BE2C (cell line): ENCODE measurements at regions not wholly inside any gene's neighbourhood (a gene's known extent, or its start where the extent isn't known, plus 50 kb on each side); places are given as distances from the start of the nearest gene placed in this dataset.
"Not testable (repeated sequence)": the region's sequence is repeated elsewhere in the genome, so short reads cannot be mapped to it uniquely, and the experiment has no call there.

Experiments
- DNase-seq: peaks from one replicate; pipeline ENCODE4 v3.0.0-alpha.2; 2020
- H3K27me3 ChIP-seq: fragments of 250-450 bp; sonication (Bioruptor Pico); 2 replicates; pipeline ENCODE4 v1.5.1; 2020; ENCODE audit warnings: mild to moderate bottlenecking
- H3K36me3 ChIP-seq: fragments of 250-450 bp; sonication (Bioruptor Pico); 2 replicates; pipeline ENCODE4 v1.5.1; 2020; ENCODE audit warnings: mild to moderate bottlenecking
- H3K4me1 ChIP-seq: fragments of 250-450 bp; sonication (Bioruptor Pico); 2 replicates; pipeline ENCODE4 v1.5.1; 2020
- H3K4me3 ChIP-seq: 2 replicates; pipeline ENCODE4 v1.5.1; 2011; ENCODE audit warnings: low read depth, low read length
- H3K9me3 ChIP-seq: fragments of 250-450 bp; sonication (Bioruptor Pico); 2 replicates; pipeline ENCODE4 v1.5.1; 2020
- TF ChIP-seq, protein P1 (sequence below): IDR thresholded peaks from 2 replicates; pipeline ENCODE4 v1.5.1; 2012; ENCODE audit warnings: mild to moderate bottlenecking, low read depth, low read length

- no peak for DNase-seq
- H3K36me3 ChIP-seq = no peaks in the 10 kb centered on the region
- H3K9me3 ChIP-seq = no peaks in the 10 kb centered on the region
- H3K4me3 ChIP-seq = no peak overlapping the region
- TF ChIP-seq, protein P1, sequence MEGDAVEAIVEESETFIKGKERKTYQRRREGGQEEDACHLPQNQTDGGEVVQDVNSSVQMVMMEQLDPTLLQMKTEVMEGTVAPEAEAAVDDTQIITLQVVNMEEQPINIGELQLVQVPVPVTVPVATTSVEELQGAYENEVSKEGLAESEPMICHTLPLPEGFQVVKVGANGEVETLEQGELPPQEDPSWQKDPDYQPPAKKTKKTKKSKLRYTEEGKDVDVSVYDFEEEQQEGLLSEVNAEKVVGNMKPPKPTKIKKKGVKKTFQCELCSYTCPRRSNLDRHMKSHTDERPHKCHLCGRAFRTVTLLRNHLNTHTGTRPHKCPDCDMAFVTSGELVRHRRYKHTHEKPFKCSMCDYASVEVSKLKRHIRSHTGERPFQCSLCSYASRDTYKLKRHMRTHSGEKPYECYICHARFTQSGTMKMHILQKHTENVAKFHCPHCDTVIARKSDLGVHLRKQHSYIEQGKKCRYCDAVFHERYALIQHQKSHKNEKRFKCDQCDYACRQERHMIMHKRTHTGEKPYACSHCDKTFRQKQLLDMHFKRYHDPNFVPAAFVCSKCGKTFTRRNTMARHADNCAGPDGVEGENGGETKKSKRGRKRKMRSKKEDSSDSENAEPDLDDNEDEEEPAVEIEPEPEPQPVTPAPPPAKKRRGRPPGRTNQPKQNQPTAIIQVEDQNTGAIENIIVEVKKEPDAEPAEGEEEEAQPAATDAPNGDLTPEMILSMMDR = no peak
- no peaks in the 10 kb centered on the region for H3K27me3 ChIP-seq
- H3K4me1 ChIP-seq = no peaks in the 10 kb centered on the region
Observed at GRCh38 chr2:95670167-95670566, 78.4 kb downstream of the TRIM43 start.

DNA sequence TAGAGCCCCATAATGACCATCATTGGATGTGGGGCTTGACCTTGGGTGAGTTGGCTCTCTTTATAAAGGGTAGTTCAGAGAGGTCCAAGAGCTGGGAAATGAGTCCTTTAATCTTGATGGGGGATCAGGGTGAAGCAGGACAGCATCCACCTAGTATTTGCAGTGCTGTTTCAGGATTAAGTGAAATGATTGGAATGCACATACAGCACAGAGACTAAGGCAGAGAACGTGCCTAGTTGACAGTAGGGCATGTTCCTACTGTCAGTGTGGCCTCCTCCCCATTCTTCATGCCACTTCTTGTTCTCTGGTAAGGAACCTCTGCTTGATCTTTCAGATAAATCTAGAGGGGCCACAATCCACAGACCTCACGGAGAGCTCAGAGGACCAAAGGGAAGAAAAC is 78.9 kb downstream of the TRIM43 start:
- Histone ChIP-seq H3K27me3 (no peaks in the 10 kb centered on the region), H3K4me3 (no peak overlapping the region), H3K36me3 (no peaks in the 10 kb centered on the region), H3K9me3 (no peaks in the 10 kb centered on the region), H3K4me1 (no peaks in the 10 kb centered on the region)
- DNase-seq = no peak
- TF ChIP-seq, protein P1 = no peak

- H3K4me3 ChIP-seq, H3K36me3 ChIP-seq, DNase-seq, H3K27me3 ChIP-seq, H3K9me3 ChIP-seq, H3K4me1 ChIP-seq: not testable (repeated sequence)
Observed at GRCh38 chr2:95671171-95671570, 79.4 kb downstream of the TRIM43 start.

DNA sequence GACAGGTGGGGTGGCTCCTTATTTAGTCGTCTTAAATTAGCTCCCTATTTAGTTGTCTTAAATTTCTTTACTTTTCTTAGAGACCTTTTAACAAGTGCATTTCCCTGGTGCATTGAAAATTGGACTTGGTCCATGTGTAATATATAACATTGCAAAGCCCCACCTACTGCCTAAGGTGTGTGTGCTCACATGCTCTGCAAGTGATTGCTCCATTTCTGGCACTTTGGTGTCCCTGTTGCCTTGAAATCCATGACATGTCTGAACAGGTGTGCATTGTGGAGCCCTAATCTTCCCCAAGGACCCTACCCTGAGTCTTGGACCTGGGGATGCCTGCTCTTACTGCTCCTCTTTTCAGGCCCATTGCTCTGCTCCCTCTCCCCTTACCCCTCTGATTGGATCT is 80.2 kb downstream of the TRIM43 start:
- DNase-seq, H3K9me3 ChIP-seq, H3K4me1 ChIP-seq, H3K36me3 ChIP-seq, H3K4me3 ChIP-seq, H3K27me3 ChIP-seq: not testable (repeated sequence)

DNA sequence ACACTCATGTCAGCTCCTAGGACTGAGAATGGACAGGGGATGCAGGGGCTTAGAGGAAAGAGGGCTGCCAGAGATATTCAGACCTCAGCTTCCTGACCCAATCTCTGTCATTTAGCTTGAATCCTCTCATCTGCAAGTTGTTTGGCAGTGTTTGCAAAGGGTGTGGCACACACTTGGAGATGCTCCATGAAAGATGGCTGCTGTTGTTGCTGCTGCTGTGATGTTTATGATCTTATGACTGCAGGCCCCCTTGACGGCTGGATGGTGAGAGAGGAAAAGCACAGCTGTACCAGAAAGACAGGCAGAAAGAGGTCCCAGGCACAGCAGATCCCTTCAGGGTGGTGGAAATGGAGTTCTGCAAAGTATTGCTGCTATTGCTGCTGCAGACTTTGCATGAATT is 80.7 kb downstream of the TRIM43 start:
- H3K36me3 ChIP-seq, H3K4me3 ChIP-seq, DNase-seq, H3K4me1 ChIP-seq, H3K9me3 ChIP-seq, H3K27me3 ChIP-seq: not testable (repeated sequence)

- Histone ChIP-seq H3K36me3 (no peaks in the 10 kb centered on the region), H3K4me1 (no peaks in the 10 kb centered on the region), H3K4me3 (no peak overlapping the region), H3K9me3 (no peaks in the 10 kb centered on the region), H3K27me3 (no peaks in the 10 kb centered on the region)
- TF ChIP-seq, protein P1 = no peak
- no peak for DNase-seq
Observed at GRCh38 chr2:95674186-95674585, 82.4 kb downstream of the TRIM43 start.

- not testable (repeated sequence) for H3K4me1 ChIP-seq, H3K27me3 ChIP-seq, H3K36me3 ChIP-seq, H3K4me3 ChIP-seq, DNase-seq, H3K9me3 ChIP-seq
Observed at GRCh38 chr2:95676573-95676972, 84.8 kb downstream of the TRIM43 start.

- no peaks in the 10 kb centered on the region for H3K27me3 ChIP-seq
- no peaks in the 10 kb centered on the region for H3K36me3 ChIP-seq
- TF ChIP-seq, protein P1 = no peak
- no peak for DNase-seq
- H3K4me1 ChIP-seq = no peaks in the 10 kb centered on the region
- H3K4me3 ChIP-seq = no peak overlapping the region
- H3K9me3 ChIP-seq = no peaks in the 10 kb centered on the region
Observed at GRCh38 chr2:95677346-95677745, 85.5 kb downstream of the TRIM43 start.

DNA sequence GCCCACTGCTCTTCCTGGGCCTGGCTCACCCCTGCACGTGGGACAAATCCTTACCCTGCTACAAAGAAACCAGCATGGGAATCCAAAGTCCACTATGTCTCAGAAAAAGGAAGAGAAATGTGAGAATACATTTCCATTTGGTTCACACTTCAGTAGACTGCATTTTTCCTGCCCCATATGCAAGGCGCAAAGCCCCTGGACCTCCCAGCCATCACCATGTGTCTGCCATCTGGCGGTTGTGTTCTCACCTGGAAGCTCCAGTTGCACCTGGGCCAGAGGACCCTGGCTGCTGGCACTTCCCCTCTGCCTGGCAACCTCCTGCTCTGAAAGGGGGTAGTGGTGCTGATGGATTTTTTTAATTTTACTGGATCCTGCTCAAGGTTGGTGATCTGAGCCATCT is 86.0 kb downstream of the TRIM43 start:
- H3K9me3 ChIP-seq, DNase-seq, H3K27me3 ChIP-seq, H3K4me3 ChIP-seq, H3K36me3 ChIP-seq, H3K4me1 ChIP-seq: not testable (repeated sequence)

GRCh38 chr2:95681158-95681557 is 89.4 kb downstream of the TRIM43 start:
- H3K9me3 ChIP-seq, H3K4me1 ChIP-seq, H3K36me3 ChIP-seq, H3K27me3 ChIP-seq, DNase-seq, H3K4me3 ChIP-seq: not testable (repeated sequence)

DNA sequence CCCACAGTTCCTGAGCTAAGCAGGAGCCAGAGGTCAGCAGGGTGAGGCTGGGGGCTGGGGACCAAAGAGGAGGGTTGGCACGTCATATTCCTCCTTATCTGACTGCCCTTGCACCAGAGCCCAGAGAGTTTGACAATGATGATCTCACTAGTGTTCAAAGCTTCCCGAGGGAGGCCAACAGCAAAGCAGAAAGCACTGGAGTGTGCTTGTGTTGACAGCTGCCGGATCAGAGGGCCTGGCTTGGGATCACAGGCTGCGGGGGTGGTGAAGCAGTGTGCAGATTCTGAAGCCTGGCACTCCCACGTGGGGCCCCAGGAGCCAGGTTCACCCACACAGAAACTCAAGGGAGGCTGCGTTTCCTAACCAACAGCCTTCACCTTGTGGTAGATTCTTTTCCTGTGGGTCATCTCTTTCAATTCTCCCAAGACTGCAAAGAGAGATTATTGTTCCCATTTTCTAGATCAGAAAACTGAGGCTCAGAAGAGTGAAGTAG is 89.8 kb downstream of the TRIM43 start:
- not testable (repeated sequence) for H3K4me3 ChIP-seq, H3K9me3 ChIP-seq, DNase-seq, H3K27me3 ChIP-seq, H3K4me1 ChIP-seq, H3K36me3 ChIP-seq

DNA sequence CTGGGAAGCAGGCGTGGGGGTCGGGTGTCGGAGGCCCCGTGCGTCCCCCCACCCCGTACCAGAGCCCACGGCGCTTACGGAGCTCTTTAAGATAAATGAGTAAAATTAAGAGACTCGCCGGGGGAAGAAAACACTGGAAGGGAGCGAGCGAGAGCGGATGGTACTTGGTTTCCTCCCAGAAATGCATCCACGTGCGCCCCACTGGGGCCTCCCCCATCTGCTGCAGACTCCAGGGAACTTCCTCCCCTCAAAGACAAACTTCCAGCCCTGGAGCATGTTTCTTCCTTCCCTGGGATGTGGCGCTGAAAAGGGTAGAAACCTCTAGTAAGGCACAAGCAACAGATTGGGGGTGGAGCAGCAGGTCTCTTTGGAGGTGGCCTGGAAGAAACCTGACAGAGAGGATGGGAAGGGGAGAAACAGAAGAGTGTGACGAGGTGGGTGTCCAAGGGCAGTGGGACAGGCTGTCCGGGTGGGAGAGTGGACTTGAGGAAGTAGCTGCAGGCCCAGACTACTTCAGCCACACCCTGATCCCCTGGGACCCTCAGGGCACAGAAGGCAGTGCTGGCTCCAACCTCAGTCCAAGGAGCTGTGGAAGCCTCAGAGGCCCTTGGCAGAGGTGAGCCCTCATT is 91.2 kb downstream of the TRIM43 start:
- not testable (repeated sequence) for H3K9me3 ChIP-seq, H3K36me3 ChIP-seq, H3K4me1 ChIP-seq, H3K27me3 ChIP-seq, DNase-seq
- H3K4me3 ChIP-seq = peak overlapping the region; percentile 34
